ENCODE measurements at regions not wholly inside any gene's neighbourhood (a gene's known extent, or its start where the extent isn't known, plus 50 kb on each side); places are given as distances from the start of the nearest gene placed in this dataset.

DNA sequence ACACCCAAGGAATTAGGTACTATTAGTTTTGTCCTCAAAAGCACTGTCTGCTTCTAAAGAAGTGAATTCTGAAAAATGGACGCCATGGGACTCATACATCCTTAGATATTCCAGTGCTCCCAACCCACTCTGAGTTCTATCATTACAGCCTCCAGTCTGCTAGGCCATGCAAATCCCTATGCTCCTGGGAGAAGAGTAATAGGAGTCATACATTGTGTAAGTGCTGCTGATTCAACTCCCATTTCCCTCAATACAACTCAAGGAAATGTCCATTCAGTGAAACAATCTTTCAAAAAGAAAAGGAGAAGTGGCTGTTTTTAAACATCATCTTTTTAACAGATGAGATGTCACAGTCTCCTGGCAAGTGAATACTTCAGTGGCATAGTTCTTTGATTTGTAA lies 590.2 kb upstream of the LRRC4C start:
- DNase-seq (ENCODE audit: low spot score) = no peak
- H3K27me3 ChIP-seq (replicated peaks; ENCODE audit: insufficient read depth) = no peaks in the 10 kb centered on the region
- H3K4me1 ChIP-seq (ENCODE audit: control insufficient read depth in 1 of 2, low read depth in 2 of 2) = no peaks in the 10 kb centered on the region
- TF ChIP-seq CTCF (IDR thresholded peaks at IDR 0.05) = no peak
- no peak overlapping the region for H3K27ac ChIP-seq
- no peak overlapping the region for H3K4me3 ChIP-seq
- no peaks in the 10 kb centered on the region for H3K9me3 ChIP-seq
- no peak for ATAC-seq (ENCODE audit: insufficient number of reproducible peaks, low FRiP score, low read depth)
- no peaks in the 10 kb centered on the region for H3K36me3 ChIP-seq

- no peak overlapping the region for H3K4me3 ChIP-seq
- no peak for TF ChIP-seq CTCF (IDR thresholded peaks at IDR 0.05)
Observed at GRCh38 chr11:42054351-42054900, 595.0 kb upstream of the LRRC4C start.

GRCh38 chr11:42055606-42056005 lies 596.2 kb upstream of the LRRC4C start:
- no peak for TF ChIP-seq CTCF (IDR thresholded peaks at IDR 0.05)
- ATAC-seq (ENCODE audit: insufficient number of reproducible peaks, low FRiP score, low read depth) = no peak

More at GRCh38 chr11:42054351-42054900, 595.0 kb upstream of the LRRC4C start:
- Histone ChIP-seq H3K27me3 (replicated peaks; ENCODE audit: insufficient read depth) (no peaks in the 10 kb centered on the region), H3K27ac (no peak overlapping the region), H3K9me3 (no peaks in the 10 kb centered on the region), H3K4me1 (ENCODE audit: control insufficient read depth in 1 of 2, low read depth in 2 of 2) (no peaks in the 10 kb centered on the region), H3K36me3 (no peaks in the 10 kb centered on the region)
- DNase-seq (ENCODE audit: low spot score) (no peak), ATAC-seq (ENCODE audit: insufficient number of reproducible peaks, low FRiP score, low read depth) (no peak)

GRCh38 chr11:42058794-42059193 lies 599.3 kb upstream of the LRRC4C start:
- H3K9me3 ChIP-seq = no peaks in the 10 kb centered on the region
- no peak overlapping the region for H3K27ac ChIP-seq
- no peak for DNase-seq (ENCODE audit: low spot score)
- no peak for TF ChIP-seq CTCF (IDR thresholded peaks at IDR 0.05)
- H3K36me3 ChIP-seq = no peaks in the 10 kb centered on the region
- H3K4me3 ChIP-seq = no peak overlapping the region
- ATAC-seq (ENCODE audit: insufficient number of reproducible peaks, low FRiP score, low read depth) = no peak
- no peaks in the 10 kb centered on the region for H3K27me3 ChIP-seq (replicated peaks; ENCODE audit: insufficient read depth)
- no peaks in the 10 kb centered on the region for H3K4me1 ChIP-seq (ENCODE audit: control insufficient read depth in 1 of 2, low read depth in 2 of 2)

More at GRCh38 chr11:42055606-42056005, 596.2 kb upstream of the LRRC4C start:
- H3K9me3 ChIP-seq = no peaks in the 10 kb centered on the region
- no peak for DNase-seq (ENCODE audit: low spot score)
- H3K27ac ChIP-seq = no peak overlapping the region
- H3K4me1 ChIP-seq (ENCODE audit: control insufficient read depth in 1 of 2, low read depth in 2 of 2) = no peaks in the 10 kb centered on the region
- no peak overlapping the region for H3K4me3 ChIP-seq
- H3K27me3 ChIP-seq (replicated peaks; ENCODE audit: insufficient read depth) = no peaks in the 10 kb centered on the region
- no peaks in the 10 kb centered on the region for H3K36me3 ChIP-seq

GRCh38 chr11:42065199-42065598 lies 605.7 kb upstream of the LRRC4C start:
- no peaks in the 10 kb centered on the region for H3K9me3 ChIP-seq
- no peaks in the 10 kb centered on the region for H3K36me3 ChIP-seq
- DNase-seq (ENCODE audit: low spot score) (no peak), ATAC-seq (ENCODE audit: insufficient number of reproducible peaks, low FRiP score, low read depth) (no peak)
- TF ChIP-seq CTCF (IDR thresholded peaks at IDR 0.05) = no peak
- no peak overlapping the region for H3K4me3 ChIP-seq
- H3K27me3 ChIP-seq (replicated peaks; ENCODE audit: insufficient read depth) = no peaks in the 10 kb centered on the region
- no peaks in the 10 kb centered on the region for H3K4me1 ChIP-seq (ENCODE audit: control insufficient read depth in 1 of 2, low read depth in 2 of 2)
- no peak overlapping the region for H3K27ac ChIP-seq
